ENCODE measurements at regions not wholly inside any gene's neighbourhood (a gene's known extent, or its start where the extent isn't known, plus 50 kb on each side); places are given as distances from the start of the nearest gene placed in this dataset.
"Not testable (repeated sequence)": the region's sequence is repeated elsewhere in the genome, so short reads cannot be mapped to it uniquely, and the experiment has no call there.

DNA sequence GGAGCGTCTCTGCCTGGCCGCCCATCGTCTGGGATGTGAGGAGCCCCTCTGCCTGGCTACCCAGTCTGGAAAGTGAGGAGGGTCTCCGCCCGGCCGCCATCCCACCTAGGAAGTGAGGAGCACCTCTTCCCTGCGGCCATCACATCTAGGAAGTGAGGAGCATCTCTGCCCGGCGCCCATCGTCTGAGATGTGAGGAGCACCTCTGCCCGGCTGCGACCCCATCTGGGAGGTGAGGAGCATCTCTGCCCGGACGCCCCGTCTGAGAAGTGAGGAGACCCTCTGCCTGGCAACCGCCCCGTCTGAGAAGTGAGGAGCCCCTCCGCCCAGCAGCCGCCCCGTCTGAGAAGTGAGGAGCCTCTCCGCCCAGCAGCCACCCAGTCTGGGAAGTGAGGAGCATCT, 84.5 kb downstream of the IDS start:
- ATAC-seq; H3K27ac ChIP-seq; H3K4me3 ChIP-seq; H3K4me1 ChIP-seq; H3K36me3 ChIP-seq; in situ Hi-C loops (cut with MboI; ENCODE audit: low sequenced_read_pairs in 4 of 4); intact Hi-C loops (cut with DNase I; ENCODE audit: low total_unique reads); H3K9me3 ChIP-seq; H3K27me3 ChIP-seq; DNase-seq: not testable (repeated sequence)

DNA sequence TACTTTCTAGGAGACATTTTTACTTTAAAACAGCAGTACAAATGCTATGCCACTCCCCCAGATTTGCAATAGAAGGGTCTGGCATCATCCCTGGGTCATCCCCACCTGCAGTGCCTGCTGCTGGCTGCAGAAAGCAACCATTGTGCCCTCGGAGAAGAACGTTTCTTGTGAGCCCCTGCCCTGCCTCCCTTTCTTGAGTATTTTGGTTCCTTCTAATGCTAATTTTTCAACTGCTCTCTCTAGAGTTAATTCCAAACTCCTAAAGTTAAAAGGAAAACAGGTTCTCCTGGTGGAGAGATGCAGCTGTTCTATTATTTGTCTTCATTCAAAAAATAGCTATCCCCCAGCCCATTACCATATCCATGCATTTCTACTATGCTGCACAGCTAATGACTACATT, 107.1 kb downstream of the IDS start:
- in situ Hi-C loops (cut with MboI; ENCODE audit: low sequenced_read_pairs in 4 of 4): no loop called here
- H3K27ac ChIP-seq: no peak overlapping the region
- TF ChIP-seq, protein P1, sequence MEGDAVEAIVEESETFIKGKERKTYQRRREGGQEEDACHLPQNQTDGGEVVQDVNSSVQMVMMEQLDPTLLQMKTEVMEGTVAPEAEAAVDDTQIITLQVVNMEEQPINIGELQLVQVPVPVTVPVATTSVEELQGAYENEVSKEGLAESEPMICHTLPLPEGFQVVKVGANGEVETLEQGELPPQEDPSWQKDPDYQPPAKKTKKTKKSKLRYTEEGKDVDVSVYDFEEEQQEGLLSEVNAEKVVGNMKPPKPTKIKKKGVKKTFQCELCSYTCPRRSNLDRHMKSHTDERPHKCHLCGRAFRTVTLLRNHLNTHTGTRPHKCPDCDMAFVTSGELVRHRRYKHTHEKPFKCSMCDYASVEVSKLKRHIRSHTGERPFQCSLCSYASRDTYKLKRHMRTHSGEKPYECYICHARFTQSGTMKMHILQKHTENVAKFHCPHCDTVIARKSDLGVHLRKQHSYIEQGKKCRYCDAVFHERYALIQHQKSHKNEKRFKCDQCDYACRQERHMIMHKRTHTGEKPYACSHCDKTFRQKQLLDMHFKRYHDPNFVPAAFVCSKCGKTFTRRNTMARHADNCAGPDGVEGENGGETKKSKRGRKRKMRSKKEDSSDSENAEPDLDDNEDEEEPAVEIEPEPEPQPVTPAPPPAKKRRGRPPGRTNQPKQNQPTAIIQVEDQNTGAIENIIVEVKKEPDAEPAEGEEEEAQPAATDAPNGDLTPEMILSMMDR (IDR thresholded peaks at IDR 0.05 in 4 of 5, conservative IDR thresholded peaks at IDR 0.05 in 1 of 5): no peak
- TF ChIP-seq POLR2A (IDR thresholded peaks at IDR 0.05): no peak
- no peak for DNase-seq
- no peaks in the 10 kb centered on the region for H3K27me3 ChIP-seq
- no peaks in the 10 kb centered on the region for H3K4me1 ChIP-seq
- H3K9me3 ChIP-seq: no peaks in the 10 kb centered on the region
- no peak overlapping the region for H3K4me3 ChIP-seq
- H3K36me3 ChIP-seq: no peaks in the 10 kb centered on the region
- no peak for ATAC-seq
- intact Hi-C loops (cut with DNase I; ENCODE audit: low total_unique reads): no loop called here

DNA sequence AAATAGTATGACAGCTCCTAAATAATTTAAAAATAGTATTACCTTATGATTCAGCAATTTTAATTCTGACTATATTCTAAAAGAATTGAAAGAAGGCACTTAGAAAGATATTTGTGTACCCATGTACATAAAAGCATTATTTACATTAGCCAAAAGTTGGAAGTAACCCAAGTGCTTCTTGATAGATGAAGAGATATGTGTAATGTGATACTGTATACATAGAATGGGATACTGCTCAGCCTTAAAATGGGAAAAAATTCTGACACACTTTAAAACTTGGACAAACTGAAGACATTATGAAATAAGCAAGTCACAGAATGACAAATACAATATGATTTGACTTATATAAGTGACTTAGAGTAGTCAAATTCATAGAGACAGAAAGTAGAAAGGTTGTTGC, 112.2 kb downstream of the IDS start:
- H3K4me3 ChIP-seq: no peak overlapping the region
- H3K36me3 ChIP-seq: no peaks in the 10 kb centered on the region
- no peak for TF ChIP-seq POLR2A (IDR thresholded peaks at IDR 0.05)
- TF ChIP-seq, protein P1 (IDR thresholded peaks at IDR 0.05 in 4 of 5, conservative IDR thresholded peaks at IDR 0.05 in 1 of 5): no peak
- DNase-seq (no peak), ATAC-seq (no peak)
- H3K27ac ChIP-seq: no peak overlapping the region
- H3K27me3 ChIP-seq: no peaks in the 10 kb centered on the region
- intact Hi-C loops (cut with DNase I; ENCODE audit: low total_unique reads) (no loop called here), in situ Hi-C loops (cut with MboI; ENCODE audit: low sequenced_read_pairs in 4 of 4) (no loop called here)
- H3K4me1 ChIP-seq: no peaks in the 10 kb centered on the region
- no peaks in the 10 kb centered on the region for H3K9me3 ChIP-seq

DNA sequence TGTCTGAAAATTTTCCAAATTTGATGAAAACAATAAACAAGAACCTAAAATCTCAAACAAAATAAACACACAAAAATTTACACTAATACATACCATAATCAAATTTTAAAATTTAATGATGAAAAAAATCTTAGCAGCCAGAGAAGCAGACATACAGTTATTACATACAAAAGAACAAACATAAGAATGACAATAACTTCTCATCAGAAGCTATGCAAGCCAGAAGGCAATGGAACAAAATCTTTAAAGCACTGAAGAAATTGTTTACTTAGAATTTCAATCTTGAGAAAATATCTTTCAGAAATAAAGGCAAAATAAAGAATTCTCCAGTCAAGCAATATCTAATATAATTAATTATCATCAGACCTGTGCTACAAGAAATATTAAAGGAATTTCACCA, 121.3 kb downstream of the IDS start:
- intact Hi-C loops (cut with DNase I; ENCODE audit: low total_unique reads) (no loop called here), in situ Hi-C loops (cut with MboI; ENCODE audit: low sequenced_read_pairs in 4 of 4) (no loop called here)
- TF ChIP-seq, protein P1 (IDR thresholded peaks at IDR 0.05 in 4 of 5, conservative IDR thresholded peaks at IDR 0.05 in 1 of 5): no peak
- TF ChIP-seq POLR2A (IDR thresholded peaks at IDR 0.05): no peak

DNA sequence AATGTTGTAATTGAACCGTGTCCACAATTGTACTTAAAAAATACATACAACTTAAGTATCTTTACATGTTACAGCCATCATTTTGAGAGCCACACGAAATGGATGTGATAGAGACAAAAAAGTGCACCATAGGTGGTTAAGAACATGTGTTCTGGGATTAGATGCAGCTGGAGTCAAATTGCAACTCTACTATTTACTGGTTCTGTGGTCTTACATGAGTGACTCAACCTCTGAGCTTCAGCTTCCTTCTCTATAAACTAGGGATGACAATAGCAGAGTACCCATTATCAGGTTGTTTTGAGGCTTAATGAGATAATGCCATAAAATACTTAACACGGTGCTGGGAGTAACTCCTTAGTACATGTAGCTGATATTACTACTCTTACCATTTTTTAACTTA, 130.4 kb downstream of the IDS start:
- in situ Hi-C loops (cut with MboI; ENCODE audit: low sequenced_read_pairs in 4 of 4) (no loop called here), intact Hi-C loops (cut with DNase I; ENCODE audit: low total_unique reads) (no loop called here)
- DNase-seq (no peak), ATAC-seq (no peak)
- TF ChIP-seq POLR2A (IDR thresholded peaks at IDR 0.05): no peak
- Histone ChIP-seq H3K36me3 (no peaks in the 10 kb centered on the region), H3K9me3 (no peaks in the 10 kb centered on the region), H3K4me3 (no peak overlapping the region), H3K4me1 (no peaks in the 10 kb centered on the region), H3K27me3 (no peaks in the 10 kb centered on the region), H3K27ac (no peak overlapping the region)

More for the DNA sequence above, 121.3 kb downstream of the IDS start:
- no peaks in the 10 kb centered on the region for H3K27me3 ChIP-seq
- ATAC-seq (no peak), DNase-seq (no peak)
- no peak overlapping the region for H3K27ac ChIP-seq
- H3K36me3 ChIP-seq: no peaks in the 10 kb centered on the region
- no peaks in the 10 kb centered on the region for H3K9me3 ChIP-seq
- no peaks in the 10 kb centered on the region for H3K4me1 ChIP-seq
- H3K4me3 ChIP-seq: no peak overlapping the region

DNA sequence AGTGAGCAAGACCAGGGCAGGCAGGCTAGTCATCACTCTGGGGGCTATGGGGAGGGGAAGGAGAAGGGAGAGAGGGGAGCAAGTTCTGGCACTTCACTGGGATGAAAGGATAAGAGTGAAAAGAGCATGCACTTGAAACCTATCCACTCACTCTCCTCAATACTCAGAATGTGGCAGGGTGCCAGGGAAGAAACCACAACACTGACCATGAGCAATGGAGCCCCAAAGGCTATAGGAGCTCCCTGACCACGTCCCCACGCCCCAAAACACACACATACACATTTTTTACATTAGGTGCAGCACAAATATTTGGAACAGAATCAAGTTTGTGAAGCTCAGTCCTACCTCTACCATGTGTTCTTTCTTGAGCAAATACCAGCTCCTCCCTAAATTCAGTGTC, 132.2 kb downstream of the IDS start:
- Histone ChIP-seq H3K4me1 (no peaks in the 10 kb centered on the region), H3K9me3 (no peaks in the 10 kb centered on the region), H3K27me3 (no peaks in the 10 kb centered on the region), H3K27ac (no peak overlapping the region), H3K4me3 (no peak overlapping the region), H3K36me3 (no peaks in the 10 kb centered on the region)
- intact Hi-C loops (cut with DNase I; ENCODE audit: low total_unique reads): no loop called here
- ATAC-seq (no peak), DNase-seq (no peak)
- in situ Hi-C loops (cut with MboI; ENCODE audit: low sequenced_read_pairs in 4 of 4): no loop called here
- TF ChIP-seq, protein P1 (IDR thresholded peaks at IDR 0.05 in 4 of 5, conservative IDR thresholded peaks at IDR 0.05 in 1 of 5): no peak
- TF ChIP-seq POLR2A (IDR thresholded peaks at IDR 0.05): no peak

Data from gastrocnemius medialis (tissue), 4 donors.